Lower lobe of right lung (tissue), 2 donors: ENCODE measurements at regions not wholly inside any gene's neighbourhood (a gene's known extent, or its start where the extent isn't known, plus 50 kb on each side); places are given as distances from the start of the nearest gene placed in this dataset.

ENCODE experiments used
- ATAC-seq, 2 donors: fragments of 200-7000 bp; cut with Tn5 transposase; one replicate each; pipeline ENCODE4 v1.9.1; 2020 to 2022; ENCODE audit warnings: mild to moderate bottlenecking in 2 of 2, moderate library complexity in 2 of 2
- DNase-seq: peaks from one replicate; pipeline ENCODE4 v3.0.0-alpha.2; 2020
- H3K27ac ChIP-seq: fragments of 200-600 bp; one replicate; pipeline ENCODE4 v1.8.0; 2022
- H3K27me3 ChIP-seq: fragments of 200-600 bp; one replicate; pipeline ENCODE4 v1.8.0; 2022; ENCODE audit warnings: low read depth
- H3K36me3 ChIP-seq: fragments of 200-600 bp; one replicate; pipeline ENCODE4 v1.8.0; 2022; ENCODE audit warnings: mild to moderate bottlenecking
- H3K4me1 ChIP-seq: fragments of 200-600 bp; one replicate; pipeline ENCODE4 v1.8.0; 2022
- H3K4me3 ChIP-seq: fragments of 200-600 bp; one replicate; pipeline ENCODE4 v1.8.0; 2022; ENCODE audit warnings: mild to moderate bottlenecking
- H3K9me3 ChIP-seq: fragments of 200-600 bp; one replicate; pipeline ENCODE4 v1.8.0; 2022
- intact Hi-C: fragments of 100-400 bp; cut with DNase I; formaldehyde crosslinking; loops from one replicate; pipeline ENCODE4 v1.11.0; 2022
- TF ChIP-seq, protein P1 (sequence below): fragments of 200-600 bp; IDR thresholded peaks from one replicate; pipeline ENCODE4 v1.8.0; 2022; ENCODE audit warnings: antibody characterized with exemption, mild to moderate bottlenecking
- donor health status: DM: no; HTN: yes; CAD: no; lungs with severe emphysema.

- ATAC-seq: no peak
- Histone ChIP-seq H3K27ac (no peak overlapping the region), H3K27me3 (no peaks in the 10 kb centered on the region), H3K9me3 (no peaks in the 10 kb centered on the region), H3K4me1 (no peaks in the 10 kb centered on the region), H3K36me3 (no peaks in the 10 kb centered on the region), H3K4me3 (no peak overlapping the region)
- TF ChIP-seq, protein P1, sequence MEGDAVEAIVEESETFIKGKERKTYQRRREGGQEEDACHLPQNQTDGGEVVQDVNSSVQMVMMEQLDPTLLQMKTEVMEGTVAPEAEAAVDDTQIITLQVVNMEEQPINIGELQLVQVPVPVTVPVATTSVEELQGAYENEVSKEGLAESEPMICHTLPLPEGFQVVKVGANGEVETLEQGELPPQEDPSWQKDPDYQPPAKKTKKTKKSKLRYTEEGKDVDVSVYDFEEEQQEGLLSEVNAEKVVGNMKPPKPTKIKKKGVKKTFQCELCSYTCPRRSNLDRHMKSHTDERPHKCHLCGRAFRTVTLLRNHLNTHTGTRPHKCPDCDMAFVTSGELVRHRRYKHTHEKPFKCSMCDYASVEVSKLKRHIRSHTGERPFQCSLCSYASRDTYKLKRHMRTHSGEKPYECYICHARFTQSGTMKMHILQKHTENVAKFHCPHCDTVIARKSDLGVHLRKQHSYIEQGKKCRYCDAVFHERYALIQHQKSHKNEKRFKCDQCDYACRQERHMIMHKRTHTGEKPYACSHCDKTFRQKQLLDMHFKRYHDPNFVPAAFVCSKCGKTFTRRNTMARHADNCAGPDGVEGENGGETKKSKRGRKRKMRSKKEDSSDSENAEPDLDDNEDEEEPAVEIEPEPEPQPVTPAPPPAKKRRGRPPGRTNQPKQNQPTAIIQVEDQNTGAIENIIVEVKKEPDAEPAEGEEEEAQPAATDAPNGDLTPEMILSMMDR: no peak
- intact Hi-C loops: no loop called here
- no peak for DNase-seq
These were observed 119.5 kb upstream of the PLCXD3 start for GRCh38 chr5:41629897-41630296.

DNA sequence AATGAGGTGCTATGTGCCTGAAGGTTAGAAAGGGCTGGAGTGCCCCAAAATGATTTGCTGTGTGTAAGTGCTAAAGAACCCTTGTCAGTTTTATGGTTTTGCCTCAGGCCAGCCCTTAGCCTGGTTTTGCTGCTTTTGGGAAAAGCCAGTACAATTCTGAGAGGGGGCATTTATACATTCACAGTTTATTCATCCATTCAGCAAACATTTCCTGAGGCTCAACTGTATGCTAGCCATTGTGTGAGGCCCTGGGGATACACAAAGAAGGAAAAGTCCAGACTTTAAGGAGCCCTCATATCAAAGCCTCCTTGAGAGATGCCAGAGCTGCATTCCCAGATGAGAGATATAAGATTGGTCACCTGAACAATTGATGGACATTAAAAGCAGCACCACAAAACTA, 115.2 kb upstream of the PLCXD3 start:
- DNase-seq: no peak
- intact Hi-C loops: no loop called here
- H3K27ac ChIP-seq: no peak overlapping the region

GRCh38 chr5:41621420-41621819, 111.0 kb upstream of the PLCXD3 start:
- intact Hi-C loops: no loop called here
- Histone ChIP-seq H3K27ac (no peak overlapping the region), H3K27me3 (no peaks in the 10 kb centered on the region), H3K4me1 (no peaks in the 10 kb centered on the region), H3K9me3 (no peaks in the 10 kb centered on the region), H3K36me3 (no peaks in the 10 kb centered on the region), H3K4me3 (no peak overlapping the region)
- TF ChIP-seq, protein P1: no peak
- ATAC-seq (no peak), DNase-seq (no peak)

More for the DNA sequence above, 115.2 kb upstream of the PLCXD3 start:
- ATAC-seq: no peak
- no peaks in the 10 kb centered on the region for H3K36me3 ChIP-seq
- no peaks in the 10 kb centered on the region for H3K4me1 ChIP-seq
- no peaks in the 10 kb centered on the region for H3K9me3 ChIP-seq
- H3K4me3 ChIP-seq: no peak overlapping the region
- TF ChIP-seq, protein P1: no peak
- no peaks in the 10 kb centered on the region for H3K27me3 ChIP-seq

- ATAC-seq (no peak), DNase-seq (no peak)
- H3K9me3 ChIP-seq: no peaks in the 10 kb centered on the region
- H3K4me3 ChIP-seq: no peak overlapping the region
- H3K27ac ChIP-seq: no peak overlapping the region
- TF ChIP-seq, protein P1: no peak
- H3K4me1 ChIP-seq: no peaks in the 10 kb centered on the region
- H3K27me3 ChIP-seq: no peaks in the 10 kb centered on the region
- no peaks in the 10 kb centered on the region for H3K36me3 ChIP-seq
- intact Hi-C loops: no loop called here
These were observed 107.6 kb upstream of the PLCXD3 start for GRCh38 chr5:41617843-41618515.

DNA sequence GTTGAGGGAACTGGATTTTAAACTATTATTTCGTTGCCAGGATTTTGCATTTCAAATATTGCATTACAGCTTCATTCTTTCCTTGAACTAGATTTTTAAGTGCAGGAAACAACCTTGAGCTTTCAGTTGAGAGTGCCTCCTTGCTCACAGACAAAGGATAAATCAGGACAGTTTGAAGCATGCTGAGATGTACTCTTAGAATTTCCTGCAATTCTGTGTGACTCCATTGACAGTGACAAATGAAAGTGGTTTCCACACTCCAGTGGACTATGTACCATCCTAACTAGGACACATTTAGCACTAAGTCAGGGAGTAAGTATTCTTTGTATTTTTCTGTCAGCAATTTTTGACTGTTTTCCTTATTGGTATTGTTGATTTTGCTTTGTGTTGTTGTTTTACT, 100.0 kb upstream of the PLCXD3 start:
- DNase-seq (no peak), ATAC-seq (no peak)
- no peak overlapping the region for H3K27ac ChIP-seq
- TF ChIP-seq, protein P1: no peak
- H3K9me3 ChIP-seq: no peaks in the 10 kb centered on the region
- no peaks in the 10 kb centered on the region for H3K4me1 ChIP-seq
- intact Hi-C loops: no loop called here
- H3K4me3 ChIP-seq: no peak overlapping the region
- no peaks in the 10 kb centered on the region for H3K27me3 ChIP-seq
- H3K36me3 ChIP-seq: no peaks in the 10 kb centered on the region
